ENCODE measurements at regions not wholly inside any gene's neighbourhood (a gene's known extent, or its start where the extent isn't known, plus 50 kb on each side); places are given as distances from the start of the nearest gene placed in this dataset.

- no peak for DNase-seq (ENCODE audit: low spot score in 2 of 2)
- TF ChIP-seq CTCF (IDR thresholded peaks at IDR 0.05): no peak
- peaks cover 0 to 4% of the 10 kb centered on the region in 2 donors for H3K4me1 ChIP-seq
- intact Hi-C loops (cut with DNase I): no loop called here
- no peaks in the 10 kb centered on the region for H3K9me3 ChIP-seq
- H3K27me3 ChIP-seq: no peaks in the 10 kb centered on the region
- H3K36me3 ChIP-seq: no peaks in the 10 kb centered on the region
- H3K27ac ChIP-seq: no peak overlapping the region
- H3K4me3 ChIP-seq: no peak overlapping the region
Measured at GRCh38 chr2:134072341-134072740, 181.5 kb upstream of the MGAT5 start.

GRCh38 chr2:134073023-134073422, 180.8 kb upstream of the MGAT5 start:
- TF ChIP-seq CTCF (IDR thresholded peaks at IDR 0.05): no peak
- H3K36me3 ChIP-seq: no peaks in the 10 kb centered on the region
- peak overlapping the region in 1 of 2 donors; percentile 14 for H3K27ac ChIP-seq
- H3K4me3 ChIP-seq: no peak overlapping the region
- peaks cover 0 to 4% of the 10 kb centered on the region in 2 donors for H3K4me1 ChIP-seq
- no peaks in the 10 kb centered on the region for H3K27me3 ChIP-seq
- no peaks in the 10 kb centered on the region for H3K9me3 ChIP-seq
- no peak for DNase-seq (ENCODE audit: low spot score in 2 of 2)
- intact Hi-C loops (cut with DNase I): no loop called here

GRCh38 chr2:134074619-134075018, 179.3 kb upstream of the MGAT5 start:
- intact Hi-C loops (cut with DNase I): no loop called here
- Histone ChIP-seq H3K27ac (no peak overlapping the region), H3K4me1 (peaks cover 0 to 4% of the 10 kb centered on the region in 2 donors), H3K27me3 (no peaks in the 10 kb centered on the region), H3K4me3 (no peak overlapping the region), H3K36me3 (no peaks in the 10 kb centered on the region), H3K9me3 (no peaks in the 10 kb centered on the region)
- TF ChIP-seq CTCF (IDR thresholded peaks at IDR 0.05): no peak
- no peak for DNase-seq (ENCODE audit: low spot score in 2 of 2)

GRCh38 chr2:134075204-134075603, 178.7 kb upstream of the MGAT5 start:
- Histone ChIP-seq H3K9me3 (no peaks in the 10 kb centered on the region), H3K36me3 (no peaks in the 10 kb centered on the region), H3K27ac (no peak overlapping the region), H3K27me3 (no peaks in the 10 kb centered on the region), H3K4me1 (peaks cover 0 to 4% of the 10 kb centered on the region in 2 donors), H3K4me3 (no peak overlapping the region)
- no peak for TF ChIP-seq CTCF (IDR thresholded peaks at IDR 0.05)
- DNase-seq (ENCODE audit: low spot score in 2 of 2): no peak
- intact Hi-C loops (cut with DNase I): no loop called here

- Histone ChIP-seq H3K36me3 (no peaks in the 10 kb centered on the region), H3K27me3 (no peaks in the 10 kb centered on the region), H3K4me3 (no peak overlapping the region), H3K9me3 (no peaks in the 10 kb centered on the region), H3K4me1 (no peaks in the 10 kb centered on the region), H3K27ac (no peak overlapping the region)
- DNase-seq (ENCODE audit: low spot score in 2 of 2): no peak
- intact Hi-C loops (cut with DNase I): no loop called here
- TF ChIP-seq CTCF (IDR thresholded peaks at IDR 0.05): no peak
Measured at GRCh38 chr2:134078354-134078753, 175.5 kb upstream of the MGAT5 start.

GRCh38 chr2:134079373-134079772, 174.5 kb upstream of the MGAT5 start:
- intact Hi-C loops (cut with DNase I): no loop called here
- Histone ChIP-seq H3K4me1 (no peaks in the 10 kb centered on the region), H3K36me3 (no peaks in the 10 kb centered on the region), H3K27me3 (no peaks in the 10 kb centered on the region), H3K4me3 (no peak overlapping the region), H3K9me3 (no peaks in the 10 kb centered on the region), H3K27ac (no peak overlapping the region)
- no peak for DNase-seq (ENCODE audit: low spot score in 2 of 2)
- no peak for TF ChIP-seq CTCF (IDR thresholded peaks at IDR 0.05)
